ELR (cell line): ENCODE measurements at regions not wholly inside any gene's neighbourhood (a gene's known extent, or its start where the extent isn't known, plus 50 kb on each side); places are given as distances from the start of the nearest gene placed in this dataset.

Experiments
- DNase-seq: peaks from one replicate; pipeline ENCODE4 v3.0.0-alpha.2; 2015; ENCODE audit warnings: low read depth

DNA sequence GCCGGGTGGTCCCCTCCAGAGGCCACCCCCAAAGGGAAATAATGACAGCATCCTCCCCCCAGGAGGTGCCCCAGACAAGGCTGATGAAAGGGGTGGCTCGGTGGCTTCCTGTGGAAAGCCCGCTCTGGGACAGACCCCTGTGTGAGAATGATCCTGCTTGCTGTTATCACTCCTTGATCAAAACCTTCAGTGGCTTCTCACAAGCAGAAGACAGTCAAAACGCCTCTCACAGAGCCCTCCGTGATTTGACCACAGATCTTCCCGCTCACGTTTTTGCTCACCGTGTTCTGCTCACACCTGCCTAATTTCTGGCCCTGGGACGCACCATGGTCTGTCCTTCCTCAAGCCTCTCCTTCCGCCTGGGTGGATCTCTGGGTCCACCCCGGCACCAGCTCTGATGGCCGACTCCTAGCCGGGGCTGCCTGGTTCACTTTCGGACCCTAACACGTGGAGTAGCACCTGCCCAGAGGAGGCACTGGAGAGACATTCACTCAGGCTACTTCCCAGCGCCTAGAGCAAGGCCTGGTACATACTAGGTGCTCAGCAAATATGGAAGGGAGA is 210.4 kb downstream of the ANKRD60 start:
- DNase-seq, result peak; percentile 11

DNA sequence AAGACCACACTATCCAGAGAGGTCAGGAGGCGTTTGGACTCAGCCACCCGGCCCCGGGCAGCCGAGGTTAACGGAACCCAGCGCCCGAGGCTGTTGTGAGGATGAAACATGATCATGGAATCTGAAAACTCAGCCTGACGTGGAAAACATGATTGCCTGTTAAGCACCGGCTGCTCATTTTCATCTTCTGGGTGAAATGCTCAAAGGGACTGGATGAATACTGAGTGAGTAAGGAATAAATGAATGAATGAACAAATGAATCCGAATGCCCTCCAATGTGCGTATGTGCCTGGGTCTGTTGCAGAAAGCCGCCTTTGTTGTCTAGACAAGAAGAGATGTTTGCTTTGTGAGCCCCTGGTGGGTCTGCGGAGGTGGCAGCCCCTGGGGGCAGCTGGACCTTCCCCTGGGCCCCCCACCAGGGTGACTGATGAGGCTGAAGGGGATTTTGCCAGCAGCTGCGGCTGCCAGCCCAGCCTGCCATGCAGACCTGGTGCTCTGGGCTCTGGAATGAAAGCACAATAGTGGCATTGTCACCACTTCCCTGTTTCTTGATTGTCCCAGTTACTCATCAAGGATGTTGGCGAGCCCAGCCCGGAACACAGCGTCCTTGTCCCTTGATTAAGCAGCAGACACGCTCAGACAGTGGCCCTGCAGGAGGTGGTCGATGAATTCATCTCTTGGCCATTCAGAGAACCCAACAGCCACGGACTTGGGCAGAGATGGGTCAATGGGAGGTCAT is 211.1 kb downstream of the ANKRD60 start:
- peak; percentile 98 for DNase-seq

DNA sequence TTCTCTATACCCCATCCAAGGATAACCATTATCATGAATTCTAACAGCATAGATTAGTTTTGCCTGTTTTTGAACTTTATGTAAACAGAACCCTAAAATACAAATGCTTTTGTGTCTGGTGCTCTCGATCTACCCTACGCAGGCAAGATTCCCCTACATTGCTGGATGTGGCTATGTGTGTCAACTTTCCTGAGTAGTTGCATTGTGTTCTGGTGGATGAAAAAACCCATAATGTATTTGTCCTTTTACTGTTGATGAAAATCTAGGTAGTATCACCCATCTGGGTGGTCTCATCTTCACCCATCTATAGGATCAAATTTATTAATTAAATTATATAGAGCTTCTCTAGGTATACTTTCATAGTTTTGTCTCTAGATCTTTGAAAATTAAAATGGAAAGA is 211.7 kb downstream of the ANKRD60 start:
- DNase-seq, result no peak

DNA sequence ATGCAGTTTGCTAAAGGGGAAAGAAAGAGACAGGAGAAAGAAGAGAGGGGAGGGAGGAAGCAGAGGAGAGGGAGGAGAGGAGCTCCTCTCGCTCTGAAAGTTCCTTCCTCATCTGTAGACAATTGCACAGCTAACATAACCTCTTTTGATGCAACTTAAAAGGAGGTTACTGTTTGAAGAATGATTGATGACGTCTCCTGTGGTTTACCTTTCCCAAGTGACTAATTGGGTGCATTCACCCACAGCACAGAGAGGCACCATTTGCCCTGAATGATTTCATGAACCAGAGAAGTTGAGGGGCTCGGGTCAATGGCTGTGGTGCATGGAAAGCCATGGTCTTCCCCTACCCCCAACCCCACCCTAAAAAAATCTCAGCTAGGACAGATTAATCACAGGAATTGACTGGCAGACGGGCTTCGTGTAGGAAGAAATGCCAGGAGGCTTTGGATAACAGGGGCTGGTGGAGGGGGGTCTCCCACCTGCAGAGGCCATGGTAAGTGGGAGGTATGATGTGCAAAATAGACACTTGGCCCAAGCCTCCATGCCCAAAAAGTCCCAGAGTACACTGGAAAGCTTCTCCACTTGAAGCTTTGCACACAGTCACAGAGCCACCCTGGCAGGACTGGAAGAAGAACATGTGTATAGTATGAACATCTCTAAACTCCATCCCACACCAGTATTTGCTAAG is 213.7 kb downstream of the ANKRD60 start:
- peak; percentile 81 for DNase-seq

DNA sequence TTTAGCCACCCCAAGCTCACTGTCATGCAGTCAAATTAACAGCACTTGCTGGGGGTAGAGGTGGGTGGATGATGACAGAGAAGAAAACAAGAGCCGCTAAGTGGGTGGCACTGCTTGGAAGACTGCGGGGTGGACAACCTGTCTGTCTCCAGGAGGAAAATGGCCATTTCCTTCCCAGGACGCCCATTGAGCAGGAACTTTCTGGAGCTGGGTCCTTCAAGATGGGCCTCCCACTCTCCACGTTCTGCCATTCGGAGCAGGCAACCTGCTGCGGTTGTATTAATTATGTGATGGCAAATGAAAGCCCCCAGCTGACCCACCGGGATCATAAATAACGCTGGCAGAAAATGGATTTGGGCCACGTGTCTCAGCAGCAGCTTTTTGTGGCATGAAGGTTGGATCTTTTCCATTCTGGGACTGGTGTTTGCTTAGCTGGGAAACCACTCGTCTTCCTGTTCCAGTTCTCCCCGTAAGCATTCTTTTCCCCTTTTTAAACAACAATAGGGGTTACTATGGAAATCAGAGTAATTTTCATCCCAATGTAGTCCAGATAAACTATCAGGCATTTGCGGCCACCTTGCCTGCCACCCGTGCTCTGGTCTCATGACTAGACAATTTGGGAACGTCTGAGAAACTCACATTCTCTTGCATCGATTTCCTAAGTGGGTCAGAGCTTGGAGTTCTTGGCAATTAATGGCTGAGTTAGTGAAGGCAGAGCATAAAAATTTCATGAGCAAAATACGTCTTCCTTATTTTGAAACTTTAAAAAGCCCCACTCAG is 215.5 kb downstream of the ANKRD60 start:
- DNase-seq, result no peak

DNA sequence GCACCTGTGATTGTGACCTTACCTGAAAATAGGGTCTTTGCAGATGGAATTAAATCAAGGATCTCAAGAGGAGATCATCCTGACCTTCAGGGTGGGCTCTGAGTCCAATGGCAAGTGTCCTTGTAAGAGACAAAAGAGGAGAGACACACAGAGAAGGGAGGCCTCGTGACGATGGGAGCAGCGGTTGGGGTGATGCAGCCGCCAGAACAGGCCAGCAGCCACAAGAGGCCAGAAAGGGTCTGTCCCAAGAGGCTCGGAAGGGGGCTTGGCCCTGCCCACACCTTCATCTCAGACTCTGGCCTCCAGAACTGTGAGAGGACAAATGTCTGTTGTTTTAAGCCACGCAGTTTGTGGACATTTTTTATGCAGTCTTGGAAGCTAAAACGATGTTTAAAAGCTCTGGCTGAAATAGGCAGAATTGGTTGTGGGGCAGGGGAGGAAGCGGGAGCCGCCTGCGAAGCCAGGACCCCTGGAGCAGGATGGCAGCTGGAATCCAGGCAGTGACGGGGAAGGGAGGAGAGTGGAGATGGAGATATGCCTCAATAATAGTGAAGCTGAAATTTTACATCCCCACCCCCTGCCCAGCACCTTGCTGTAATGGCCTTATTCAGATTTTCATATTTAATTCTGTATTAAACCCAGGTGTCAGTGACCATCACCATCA is 216.4 kb downstream of the ANKRD60 start:
- DNase-seq, result no peak

DNA sequence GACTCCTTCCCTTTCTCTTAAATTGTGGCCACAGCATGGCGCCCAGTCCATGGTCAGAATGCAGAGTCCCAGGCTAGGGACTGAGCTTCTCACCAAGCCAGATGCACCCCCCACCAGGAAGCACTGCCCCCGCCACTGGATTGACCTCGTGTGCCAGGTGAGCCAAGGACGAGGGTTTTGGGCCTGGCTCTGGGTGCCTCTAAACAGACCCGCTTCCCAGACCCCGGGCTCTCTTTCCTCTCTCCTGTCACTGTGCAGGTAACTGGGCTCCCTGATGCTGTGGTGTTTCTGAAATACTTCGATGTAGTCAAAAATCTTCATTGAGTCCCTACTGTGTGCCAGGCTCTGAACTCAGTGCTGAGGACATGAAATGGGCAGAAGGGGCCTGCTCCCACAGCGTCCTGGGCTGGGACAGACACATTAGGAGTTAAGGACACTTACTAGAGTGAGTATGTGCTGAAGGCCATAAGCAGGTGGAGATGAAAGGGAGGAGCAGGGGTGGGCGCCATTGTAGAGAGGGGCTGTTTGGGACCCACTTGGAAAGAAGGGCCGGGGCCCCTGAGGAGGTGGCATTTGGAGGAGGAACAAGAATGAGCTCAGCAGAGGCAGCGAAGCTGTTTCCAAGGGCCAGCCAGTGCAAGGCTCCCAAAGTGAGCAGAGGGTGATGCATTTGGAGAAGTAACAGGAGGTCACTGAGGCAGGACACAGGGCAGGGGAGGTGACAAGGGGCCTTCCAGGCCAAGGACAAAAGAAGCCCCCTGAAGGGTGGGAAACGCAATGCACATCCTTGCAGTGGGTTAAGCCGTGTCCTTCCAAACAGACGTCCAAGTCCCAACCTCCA is 217.1 kb downstream of the ANKRD60 start:
- DNase-seq, result no peak

DNA sequence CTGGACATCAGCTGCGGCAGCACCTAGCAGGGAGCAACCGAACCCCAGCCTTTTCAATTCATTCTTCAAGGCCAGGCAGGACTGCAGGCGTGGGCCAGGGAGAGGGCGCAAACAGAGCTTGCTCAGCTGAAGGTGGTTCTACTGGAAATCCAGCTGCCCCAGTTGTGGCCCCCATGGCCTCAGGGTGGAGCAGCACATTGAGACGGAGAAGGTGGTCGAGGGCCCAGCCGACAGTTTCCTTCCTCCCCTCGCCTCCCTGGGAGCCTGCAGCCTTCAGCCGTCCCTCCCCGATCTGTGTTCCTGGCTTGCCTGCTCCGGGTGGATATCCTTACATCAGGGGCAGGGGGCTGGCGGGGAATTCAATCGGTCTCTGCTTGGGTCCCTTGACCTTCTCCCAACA is 217.8 kb downstream of the ANKRD60 start:
- no peak for DNase-seq

DNA sequence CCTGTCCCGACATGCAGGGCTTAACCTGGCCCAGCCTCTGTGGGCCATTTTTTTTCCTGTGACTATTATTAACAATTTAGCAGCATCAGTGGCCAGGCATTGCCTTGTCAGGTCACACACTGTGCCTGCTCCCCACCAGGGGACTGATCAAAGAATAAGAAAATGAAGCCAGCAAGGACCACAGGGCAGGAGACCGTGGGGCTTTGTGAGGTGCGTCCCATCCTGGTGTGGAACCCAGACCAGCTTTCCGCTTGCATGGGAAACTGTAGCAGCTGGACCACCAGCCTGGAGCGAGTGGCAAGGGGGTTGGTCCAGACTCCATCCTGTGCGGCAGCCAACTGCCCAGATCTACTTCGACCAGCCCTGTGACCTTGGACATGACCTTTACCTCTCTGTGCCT is 218.3 kb downstream of the ANKRD60 start:
- no peak for DNase-seq

DNA sequence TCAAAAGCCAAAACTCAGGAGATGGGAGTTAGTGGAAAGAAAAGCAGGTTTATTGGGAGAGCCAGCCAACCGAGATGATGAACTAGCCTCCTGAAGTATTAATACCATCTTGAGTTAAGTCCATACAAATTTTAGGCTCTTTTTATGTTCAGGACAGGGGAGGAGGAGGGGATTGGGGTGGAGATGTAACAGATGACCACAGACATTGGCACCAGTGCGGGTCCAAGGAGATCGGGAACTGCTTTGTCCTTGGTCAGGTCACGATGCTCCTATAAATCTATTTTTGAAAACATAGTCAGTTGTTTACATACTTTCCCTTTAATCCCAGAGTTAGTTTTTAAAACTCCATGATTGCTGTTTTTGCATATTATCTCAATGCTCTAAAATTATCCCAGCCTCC is 219.6 kb downstream of the ANKRD60 start:
- no peak for DNase-seq

DNA sequence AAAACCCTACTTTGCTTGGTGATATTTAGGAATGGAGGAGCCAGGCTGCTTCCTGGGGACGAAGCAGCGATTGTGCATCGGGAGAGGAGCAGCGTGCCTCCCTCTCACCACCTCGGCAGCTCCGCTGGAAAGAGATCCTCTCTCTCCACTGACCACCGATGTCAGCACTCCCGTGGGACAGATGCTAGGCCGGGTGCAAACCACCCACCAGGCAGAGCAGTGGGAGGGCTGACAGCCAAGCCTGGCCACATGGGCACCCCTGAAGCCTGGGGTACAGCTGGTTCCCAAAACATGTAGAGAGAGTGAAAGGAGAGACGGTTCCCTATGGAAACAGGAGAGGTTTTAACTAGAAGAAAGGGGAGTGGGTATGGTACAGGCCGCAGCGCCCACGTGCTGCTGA is 220.0 kb downstream of the ANKRD60 start:
- DNase-seq, result no peak

DNA sequence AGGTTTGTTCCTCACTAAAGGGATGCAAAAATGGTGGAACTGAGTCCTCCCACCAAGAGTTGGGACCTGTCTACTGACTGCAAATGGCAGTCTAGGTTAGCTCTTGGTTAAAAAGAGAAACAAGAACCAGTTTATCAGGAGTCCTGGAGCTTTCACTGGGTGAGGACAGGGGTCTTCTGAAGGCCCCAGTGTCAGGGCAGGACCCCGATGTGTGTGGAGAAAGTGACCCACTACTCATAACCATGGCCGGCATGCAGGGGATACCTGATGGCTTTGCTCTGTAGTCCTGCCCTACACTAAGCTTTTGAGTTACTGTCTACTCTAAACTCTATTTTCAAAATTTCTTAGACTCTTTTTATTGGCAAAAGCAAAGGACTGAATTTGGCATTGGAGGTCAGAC is 220.5 kb downstream of the ANKRD60 start:
- no peak for DNase-seq

DNA sequence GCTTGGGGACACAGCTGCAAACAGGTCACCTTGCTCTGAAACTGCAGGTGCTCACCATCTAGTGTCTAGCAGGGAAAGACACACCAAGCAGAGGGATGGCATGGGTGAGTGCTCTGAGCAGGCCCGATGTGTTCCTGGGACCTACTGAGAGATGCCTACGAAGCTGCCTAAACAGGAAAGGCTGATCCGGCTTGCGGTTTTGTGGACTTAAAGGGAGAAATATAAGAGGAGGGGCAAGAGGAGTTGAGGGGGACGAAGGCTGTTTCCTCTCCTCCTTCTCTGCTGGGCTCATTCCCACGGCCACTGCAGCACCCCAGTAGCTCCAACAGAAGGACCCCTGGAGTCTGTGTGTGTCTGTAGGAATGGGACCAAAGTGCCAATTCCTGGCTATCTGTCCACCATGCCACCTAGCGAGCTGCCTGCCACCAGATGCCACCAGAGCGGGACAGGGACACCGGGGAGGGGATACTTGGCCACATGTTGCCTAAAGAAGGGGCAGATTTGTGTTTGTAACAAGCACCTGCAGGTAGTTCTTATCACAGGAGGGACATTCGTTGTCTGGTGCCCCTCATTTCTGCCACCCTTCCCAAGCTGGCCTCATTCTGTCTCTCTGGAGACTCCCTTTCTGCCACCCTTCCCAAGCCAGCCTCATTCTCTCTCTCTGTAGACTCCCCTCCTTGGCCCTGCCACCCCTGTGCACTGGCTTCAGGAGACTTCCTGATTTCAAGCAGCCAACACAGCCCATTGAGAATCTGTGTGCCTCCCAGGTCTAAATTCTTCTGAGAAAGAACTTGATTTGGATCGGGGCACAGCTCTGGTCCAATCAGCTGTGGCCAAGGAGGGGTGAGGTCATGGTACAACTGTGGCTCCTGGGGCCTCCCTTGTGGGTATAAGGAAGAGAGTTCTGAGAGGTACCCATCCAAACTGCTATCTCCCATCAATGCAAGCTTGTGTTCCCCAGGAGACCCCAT is 221.8 kb downstream of the ANKRD60 start:
- DNase-seq, result no peak

DNA sequence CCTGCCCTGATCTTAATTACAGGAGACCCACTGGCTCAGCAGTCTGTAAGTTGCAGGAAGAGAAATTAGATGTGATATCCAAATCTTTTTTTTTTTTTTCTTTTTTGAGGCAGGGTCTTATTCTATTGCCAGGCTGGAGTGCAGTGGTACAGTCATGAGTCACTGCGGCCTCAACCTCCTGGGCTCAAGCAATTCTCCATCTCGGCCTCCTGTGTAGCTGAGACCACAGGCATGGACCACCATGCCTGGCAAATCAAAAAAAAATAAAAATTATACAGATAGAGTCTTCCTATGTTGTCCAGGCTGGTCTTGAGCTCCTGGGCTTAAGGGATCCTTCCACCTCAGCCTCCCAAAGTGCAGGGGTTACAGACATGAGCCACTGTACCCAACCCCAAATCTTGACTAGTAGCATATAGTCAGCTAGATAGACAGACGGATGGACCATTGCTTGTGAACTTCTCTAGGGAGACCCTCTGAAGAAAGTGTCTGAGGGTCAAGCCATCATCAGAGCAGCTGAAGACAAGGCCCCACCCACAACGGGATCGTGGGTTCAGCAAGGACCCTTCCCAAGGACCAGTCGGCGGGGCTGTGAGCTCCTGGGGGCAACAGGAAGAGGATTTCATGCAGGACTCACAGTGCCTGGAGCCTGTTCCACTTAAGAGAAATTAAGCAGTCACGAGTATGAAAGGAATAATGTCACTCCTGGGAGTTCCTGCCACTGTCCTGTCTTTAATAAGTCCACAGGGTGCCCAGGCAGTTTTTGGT is 222.7 kb downstream of the ANKRD60 start:
- DNase-seq, result no peak

DNA sequence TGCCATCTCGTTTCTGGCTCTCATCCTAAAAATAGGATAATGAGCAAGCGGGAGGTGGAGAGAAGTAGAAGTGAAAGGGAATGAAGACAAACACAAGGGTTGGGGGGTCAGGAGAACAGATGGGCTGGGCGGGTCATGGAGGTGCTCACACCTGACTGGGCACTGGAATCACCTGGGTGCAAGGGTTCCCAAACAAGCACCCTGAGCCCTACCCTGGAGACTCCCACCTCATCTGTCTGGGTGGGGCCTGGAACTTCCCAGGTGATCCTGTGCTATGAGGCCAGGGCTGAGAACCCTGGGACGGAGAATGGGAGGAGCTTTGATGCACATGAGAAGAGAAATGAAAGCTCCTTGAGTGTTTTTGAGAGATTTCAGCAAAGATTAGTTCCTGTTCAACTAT is 223.6 kb downstream of the ANKRD60 start:
- DNase-seq, result no peak

DNA sequence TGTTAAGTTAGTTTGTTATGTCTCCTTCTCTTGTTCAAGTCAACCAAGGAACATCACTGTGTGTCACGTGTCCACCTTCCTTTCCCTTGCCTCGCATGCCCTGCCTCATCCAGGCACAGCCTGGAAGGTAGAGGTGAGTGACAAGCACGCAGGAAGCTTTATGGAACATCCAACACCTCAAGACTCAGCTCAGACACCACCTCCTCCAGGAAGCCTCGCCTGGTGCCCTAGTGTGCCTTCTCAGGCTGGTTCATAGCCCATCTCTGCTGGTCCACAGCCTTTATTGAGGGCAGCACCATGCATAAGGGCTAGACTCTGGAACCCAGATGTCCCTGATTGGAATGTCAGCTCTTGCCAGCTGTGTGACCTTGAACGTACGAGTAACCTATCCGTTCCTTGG is 224.3 kb downstream of the ANKRD60 start:
- no peak for DNase-seq

DNA sequence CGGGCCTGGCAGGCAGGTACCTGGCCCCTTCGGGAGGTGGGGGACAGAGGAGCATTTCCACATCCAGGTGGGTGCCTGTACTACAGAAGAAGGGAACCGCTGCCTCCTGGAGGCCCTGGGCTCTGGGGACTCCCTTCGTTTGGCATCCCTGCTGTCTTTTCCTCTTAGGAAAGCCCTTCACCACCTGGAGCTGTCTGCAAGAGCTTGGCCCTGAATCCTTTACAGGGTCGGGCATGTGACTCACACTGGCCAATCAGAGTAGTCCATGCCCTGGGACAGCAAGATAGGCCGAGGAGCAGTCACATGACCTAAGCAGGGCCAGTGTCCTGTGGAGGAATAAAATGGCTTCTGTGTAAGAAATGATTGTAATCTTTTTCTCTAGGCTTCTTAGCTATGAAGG is 224.9 kb downstream of the ANKRD60 start:
- DNase-seq, result peak; percentile 12

DNA sequence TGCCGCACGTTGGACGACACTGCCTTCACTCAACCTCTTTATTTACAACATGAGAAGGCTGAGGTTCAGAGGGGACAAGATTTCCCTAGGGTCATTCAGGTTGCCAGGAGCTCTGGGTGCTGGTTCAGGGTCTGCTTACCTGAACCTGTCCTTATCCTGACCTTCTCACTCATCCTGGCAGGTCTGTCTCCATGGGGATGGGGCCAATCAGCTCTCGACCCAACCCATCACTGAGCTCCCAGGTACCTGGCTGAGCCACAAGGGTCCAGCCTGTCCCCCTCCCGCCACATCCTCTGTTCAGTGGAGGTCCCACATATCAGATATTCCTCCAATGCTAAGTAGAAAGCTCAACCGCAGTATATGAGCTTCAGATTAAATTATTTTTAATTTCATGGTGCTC is 225.6 kb downstream of the ANKRD60 start:
- DNase-seq, result no peak

DNA sequence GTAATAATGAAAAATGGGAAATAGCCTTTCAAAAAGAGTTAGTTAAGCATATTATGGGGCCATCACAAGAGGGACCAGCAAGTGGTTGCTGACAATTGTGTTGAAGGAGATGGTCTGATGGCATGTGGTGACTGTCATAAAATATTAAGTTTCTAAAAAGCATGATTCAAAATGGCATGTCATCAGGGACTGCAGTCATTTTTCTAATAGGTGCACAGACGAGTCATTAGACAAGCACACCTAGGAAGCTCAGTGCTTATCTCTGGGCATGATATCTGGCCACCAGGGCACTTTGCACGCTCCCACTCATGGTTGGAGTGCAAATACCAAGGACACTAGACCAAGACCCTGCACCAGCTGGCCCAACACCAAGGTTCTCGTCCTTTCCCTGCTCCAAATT is 226.5 kb downstream of the ANKRD60 start:
- DNase-seq, result no peak
